ENCODE measurements at regions not wholly inside any gene's neighbourhood (a gene's known extent, or its start where the extent isn't known, plus 50 kb on each side); places are given as distances from the start of the nearest gene placed in this dataset.

GRCh38 chr2:4549666-4550210, 846.4 kb downstream of the DCDC2C start (continued):
- no peak for TF ChIP-seq ZNF407 (CRISPR knock-in tag; IDR thresholded peaks at IDR 0.05; ENCODE audit: not compliant biosample characterization)

- CTCF ChIA-PET (ENCODE audit: low intra/inter-chr PET ratio, low total read pairs): no interaction called here
- Histone ChIP-seq H3K36me3 (replicated peaks in 1 of 2; ENCODE audit: control insufficient read depth in 1 of 2, insufficient read depth in 2 of 2, low read length in 2 of 2) (no peaks in the 10 kb centered on the region), H3K79me2 (ENCODE audit: insufficient read depth, low read length) (no peaks in the 10 kb centered on the region), H3K4me2 (ENCODE audit: low read depth, low read length) (no peak overlapping the region), H3K4me3 (replicated peaks in 1 of 3; ENCODE audit: insufficient read depth in 1 of 3, low read depth in 2 of 3, low read length in 3 of 3) (no peak overlapping the region), H3K27me3 (ENCODE audit: control insufficient read depth in 1 of 2, insufficient read depth in 2 of 2, low read length in 2 of 2) (no peaks in the 10 kb centered on the region), H4K20me1 (ENCODE audit: insufficient read depth, low read length) (no peaks in the 10 kb centered on the region), H3K27ac (ENCODE audit: extremely low read length, insufficient read depth, low read length) (no peak overlapping the region), H3K9ac (ENCODE audit: insufficient read depth, low read depth, low read length) (no peak overlapping the region), H3K9me3 (ENCODE audit: low read length) (peaks cover 92% of the 10 kb centered on the region), H3K4me1 (ENCODE audit: insufficient read depth, low read length) (no peaks in the 10 kb centered on the region), H2AFZ (ENCODE audit: low read length) (no peak overlapping the region)
- POLR2A ChIA-PET: no interaction called here
- BruUV-seq (replicated peaks): no TSS peak
- intact Hi-C loops (cut with micrococcal nuclease; ENCODE audit: unreplicated experiment) (no loop called here), in situ Hi-C loops (cut with HindIII; ENCODE audit: extremely low pct_ligation_motif_present, low pct_unique_long_range_greater_than_20kb) (no loop called here)
- FAIRE-seq (no peak), DNase-seq (ENCODE audit: low spot score) (no peak), ATAC-seq (no peak)
- 4% methylated on average over 9 of the region's 9 CpGs for WGBS (ENCODE audit: low lambda C conversion rate)
- TF ChIP-seq ZFP1 (CRISPR knock-in tag; IDR thresholded peaks at IDR 0.05): no peak
- no peak for TF ChIP-seq ZNF282 (IDR thresholded peaks at IDR 0.05; ENCODE audit: partially characterized antibody)
- no peak for TF ChIP-seq MTF2 (CRISPR knock-in tag; IDR thresholded peaks at IDR 0.05; ENCODE audit: borderline replicate concordance)
- no peak for TF ChIP-seq ZNF597 (CRISPR knock-in tag; IDR thresholded peaks at IDR 0.05)
- no peak for TF ChIP-seq ZNF512B (CRISPR knock-in tag; IDR thresholded peaks at IDR 0.05; ENCODE audit: borderline replicate concordance)
- no peak for TF ChIP-seq SATB2 (CRISPR knock-in tag; IDR thresholded peaks at IDR 0.05)
- no peak for TF ChIP-seq MXD3 (CRISPR knock-in tag; IDR thresholded peaks at IDR 0.05)
- TF ChIP-seq ZNF607 (CRISPR knock-in tag; IDR thresholded peaks at IDR 0.05; ENCODE audit: borderline replicate concordance): no peak
Measured at GRCh38 chr2:4551691-4552474, 848.5 kb downstream of the DCDC2C start.
